Left hindlimb (tissue), 1 donor: ENCODE measurements at regions not wholly inside any gene's neighbourhood (a gene's known extent, or its start where the extent isn't known, plus 50 kb on each side); places are given as distances from the start of the nearest gene placed in this dataset.
"Not testable (repeated sequence)": the region's sequence is repeated elsewhere in the genome, so short reads cannot be mapped to it uniquely, and the experiment has no call there.

Experiments
- DNase-seq: peaks from one replicate; pipeline ENCODE4 v3.0.0-alpha.2; 2018

- no peak for DNase-seq
These were observed 158.3 kb upstream of the AADAT start for GRCh38 chr4:170248029-170248428.

GRCh38 chr4:170247596-170247995, 157.8 kb upstream of the AADAT start:
- no peak for DNase-seq

DNA sequence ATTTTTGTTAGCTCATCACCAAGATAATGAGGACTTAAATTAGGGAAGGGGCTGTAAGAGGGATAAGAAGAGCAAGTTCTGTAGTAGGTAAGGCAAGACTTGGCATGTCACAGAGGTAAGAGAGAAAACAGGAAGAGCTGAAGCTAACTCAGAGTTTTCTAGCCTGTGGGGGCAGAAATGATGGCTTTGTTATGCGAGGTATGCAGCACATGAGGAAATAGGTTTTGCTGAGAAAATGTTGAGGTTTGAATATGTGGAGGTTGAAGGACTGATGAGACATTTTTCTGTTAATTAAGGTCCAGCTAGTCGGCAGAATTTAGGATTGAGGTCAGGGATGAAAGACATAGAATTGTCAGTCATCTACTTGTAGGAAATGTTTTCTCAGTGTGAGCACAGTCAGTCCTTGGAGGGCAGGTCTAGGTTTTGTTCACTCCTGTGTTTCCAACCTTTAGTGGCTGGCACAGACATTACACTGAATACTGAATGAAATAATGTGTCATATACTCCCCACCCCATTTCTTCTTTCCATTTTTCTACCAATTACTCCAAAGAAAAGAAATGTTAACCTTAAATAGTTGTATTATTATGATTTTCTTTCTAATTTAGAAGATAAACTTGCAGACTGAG, 154.0 kb upstream of the AADAT start:
- DNase-seq: no peak

DNA sequence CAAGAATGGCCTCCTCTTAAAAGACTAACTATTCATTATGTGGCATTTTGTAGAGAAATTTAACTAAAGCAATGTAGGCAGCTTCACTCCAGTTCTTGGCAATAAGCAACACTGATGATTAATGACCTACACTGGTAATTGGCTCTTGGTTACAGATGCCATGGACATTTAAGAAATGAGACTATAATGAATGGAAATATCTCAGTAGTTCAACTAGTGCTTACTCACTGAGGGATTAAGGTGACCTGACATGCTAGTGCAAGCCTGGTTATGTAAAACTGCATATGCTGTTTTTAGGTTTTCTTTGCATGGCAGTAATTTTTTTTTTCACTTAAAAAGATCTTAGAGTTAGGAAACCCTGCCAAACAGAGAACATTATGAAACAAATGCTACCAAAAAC, 152.7 kb upstream of the AADAT start:
- DNase-seq: no peak

DNA sequence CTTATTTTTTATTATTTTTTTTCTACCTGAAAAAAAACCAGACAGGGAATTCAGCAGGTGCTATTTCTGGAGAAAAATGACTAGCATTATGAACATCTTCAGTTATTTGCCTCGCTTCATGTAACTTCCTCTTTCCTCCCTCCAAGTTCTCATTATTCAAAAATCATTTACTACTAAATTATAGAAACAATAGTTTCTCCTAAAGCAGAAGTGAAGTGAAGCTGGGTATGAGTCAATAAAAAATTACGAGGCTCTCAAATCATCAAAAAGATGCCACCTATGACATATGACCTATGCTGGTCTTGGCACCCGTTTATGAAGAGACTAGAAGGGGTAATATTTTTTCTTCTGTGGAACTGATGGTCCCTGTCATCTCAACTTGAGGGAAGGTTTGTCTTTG, 145.0 kb upstream of the AADAT start:
- no peak for DNase-seq

DNA sequence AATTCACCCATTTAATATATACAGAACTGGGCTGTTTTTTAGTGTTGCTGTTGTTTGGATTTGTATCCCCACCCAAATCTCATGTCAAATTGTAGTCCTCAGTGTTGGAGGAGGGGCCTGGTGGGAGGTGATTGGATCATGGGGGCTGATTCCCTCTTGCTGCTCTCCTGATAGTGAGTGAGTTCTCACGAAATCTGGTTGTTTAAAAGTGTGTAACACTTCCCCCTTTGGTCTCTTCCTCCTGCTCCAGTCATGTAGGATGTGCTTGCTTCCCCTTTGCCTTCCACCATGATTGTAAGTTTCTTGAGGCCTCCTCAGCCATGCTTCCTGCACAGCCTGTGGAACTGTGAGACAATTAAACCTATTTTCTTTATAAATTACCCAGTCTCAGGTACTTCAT, 141.6 kb upstream of the AADAT start:
- no peak for DNase-seq

DNA sequence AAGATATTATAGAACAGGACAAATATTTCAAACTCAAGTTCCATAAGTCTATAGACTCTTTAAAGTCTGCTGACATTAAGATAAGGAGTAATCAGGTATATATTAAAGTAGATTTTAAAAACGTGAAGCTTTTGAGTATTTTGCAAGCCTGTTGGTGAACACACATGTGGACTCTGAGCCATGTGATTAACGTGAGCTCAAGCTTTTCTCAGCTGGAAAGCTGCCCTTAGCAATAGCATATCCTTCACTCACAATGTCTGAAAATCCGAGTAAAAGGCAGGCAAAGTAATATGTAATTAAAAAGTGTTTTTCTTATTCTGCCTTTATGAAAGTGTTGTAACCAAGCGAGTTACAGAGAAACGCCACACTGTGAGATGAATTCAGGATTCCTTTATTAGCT, 140.5 kb upstream of the AADAT start:
- no peak for DNase-seq

DNA sequence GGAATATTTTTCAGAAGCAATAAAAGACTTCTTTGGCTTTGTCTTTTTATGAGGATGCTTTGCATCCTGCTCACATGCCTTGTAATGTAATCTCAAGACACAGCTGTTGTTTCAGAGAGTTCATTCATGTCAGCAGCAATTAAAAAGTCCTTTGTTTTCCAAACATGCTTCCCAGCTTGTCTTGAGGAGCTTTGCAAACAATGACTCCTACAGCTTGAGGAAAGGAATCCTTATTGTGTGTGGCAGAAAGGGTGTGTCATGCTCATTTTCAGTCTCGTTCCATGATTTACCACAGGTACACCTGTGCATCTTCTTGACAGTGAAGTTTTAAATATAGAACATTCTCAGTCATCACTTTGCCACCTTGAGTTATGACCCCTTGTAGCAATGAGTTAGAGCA, 139.2 kb upstream of the AADAT start:
- DNase-seq: no peak

DNA sequence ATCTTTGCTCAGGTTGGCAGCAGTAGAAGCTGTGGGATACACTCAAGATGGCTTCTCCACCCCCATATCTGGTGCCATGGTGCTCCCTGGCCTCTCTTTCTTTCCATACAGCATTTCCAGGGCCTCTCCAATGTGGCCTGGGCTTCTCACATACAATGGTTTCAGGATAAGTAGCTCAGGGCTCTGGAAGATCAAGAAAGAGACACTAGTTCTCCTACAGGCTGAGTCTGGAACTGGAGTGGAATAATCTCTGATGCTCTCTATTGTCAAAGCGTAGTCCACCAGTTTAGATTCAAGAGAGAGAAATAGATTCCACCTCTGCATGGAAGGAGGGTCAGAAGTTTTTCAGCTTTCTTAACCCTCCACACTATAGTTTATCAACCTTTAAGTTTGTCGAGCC, 138.2 kb upstream of the AADAT start:
- no peak for DNase-seq

DNA sequence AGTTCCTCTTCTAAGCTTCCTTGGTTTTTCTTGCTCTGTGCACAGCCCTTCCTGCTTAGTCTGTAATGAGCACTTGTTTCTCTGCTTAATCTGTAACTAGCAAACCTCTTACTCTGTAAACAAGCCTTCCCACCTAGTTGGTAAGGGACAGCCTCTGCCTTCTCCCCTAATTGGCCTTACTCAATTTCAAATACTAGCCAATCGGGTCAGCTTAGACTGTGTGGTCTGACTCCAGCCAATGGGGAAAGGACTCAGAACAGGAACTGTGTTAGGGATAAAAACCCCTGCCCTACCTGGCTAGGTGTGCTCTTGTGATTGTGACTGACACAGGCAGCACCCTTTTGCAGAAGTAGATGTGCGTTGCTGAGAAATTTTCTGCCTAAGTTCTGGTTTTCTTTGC, 136.5 kb upstream of the AADAT start:
- DNase-seq: no peak

GRCh38 chr4:170214731-170215130, 125.0 kb upstream of the AADAT start:
- DNase-seq: no peak

DNA sequence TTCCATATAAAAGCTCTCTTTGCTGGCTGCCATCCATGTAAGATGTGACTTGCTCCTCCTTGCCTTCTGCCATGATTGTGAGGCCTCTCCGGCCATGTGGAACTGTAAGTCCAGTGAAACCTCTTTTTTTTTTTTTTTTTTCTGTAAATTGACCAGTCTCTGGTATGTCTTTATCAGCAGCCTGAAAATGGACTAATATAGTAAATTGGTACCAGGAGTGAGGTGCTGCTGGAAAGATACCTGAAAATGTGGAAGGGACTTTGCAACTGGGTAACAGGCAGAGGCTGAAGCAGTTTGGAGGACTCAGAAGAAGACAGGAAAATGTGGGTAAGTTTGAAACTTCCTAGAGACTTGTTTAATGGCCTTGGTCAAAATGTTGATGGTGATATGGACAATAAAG, 124.3 kb upstream of the AADAT start:
- no peak for DNase-seq

GRCh38 chr4:170202721-170203120, 113.0 kb upstream of the AADAT start:
- no peak for DNase-seq

- DNase-seq: no peak
These were observed 109.0 kb upstream of the AADAT start for GRCh38 chr4:170198747-170199146.

DNA sequence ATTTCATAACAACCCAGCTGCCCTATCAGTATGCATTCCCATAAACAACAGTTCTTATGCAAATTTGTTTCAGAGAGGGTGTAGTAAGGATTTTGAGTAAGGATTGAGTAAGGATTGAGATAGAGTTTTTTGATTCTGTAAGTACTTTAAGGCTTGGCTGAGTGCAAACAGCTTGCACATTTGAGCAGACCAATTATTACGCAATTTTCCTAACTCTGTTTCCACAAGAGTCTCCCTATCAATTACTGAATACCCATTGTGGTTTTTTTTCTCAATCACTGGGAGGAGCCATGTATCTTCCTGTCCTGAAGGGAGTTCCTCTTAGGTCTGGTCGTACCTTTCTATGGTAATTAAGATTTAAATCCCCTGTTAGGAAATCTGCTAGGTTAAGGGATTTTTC, 105.0 kb upstream of the AADAT start:
- not testable (repeated sequence) for DNase-seq

GRCh38 chr4:170193496-170193895, 103.7 kb upstream of the AADAT start:
- no peak for DNase-seq

DNA sequence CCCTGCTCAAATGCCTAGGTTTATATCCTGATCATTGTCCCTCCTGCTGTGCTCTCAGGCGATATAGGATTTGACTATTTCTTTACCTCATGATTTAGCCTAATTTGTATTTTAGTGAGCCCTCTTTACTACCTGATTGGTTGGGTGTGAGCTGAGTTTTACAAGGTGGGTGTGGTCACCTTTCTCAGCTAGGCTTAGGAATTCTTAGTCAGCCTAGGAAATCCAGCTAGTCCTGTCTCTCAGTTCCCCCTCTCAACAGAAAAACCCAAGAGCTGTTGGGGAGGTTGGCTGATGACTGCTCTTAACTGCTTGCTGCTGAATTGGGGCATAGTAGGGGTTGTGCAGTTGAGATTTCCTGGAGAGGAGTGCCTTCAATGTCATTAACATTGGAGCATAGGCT, 100.5 kb upstream of the AADAT start:
- DNase-seq: no peak

DNA sequence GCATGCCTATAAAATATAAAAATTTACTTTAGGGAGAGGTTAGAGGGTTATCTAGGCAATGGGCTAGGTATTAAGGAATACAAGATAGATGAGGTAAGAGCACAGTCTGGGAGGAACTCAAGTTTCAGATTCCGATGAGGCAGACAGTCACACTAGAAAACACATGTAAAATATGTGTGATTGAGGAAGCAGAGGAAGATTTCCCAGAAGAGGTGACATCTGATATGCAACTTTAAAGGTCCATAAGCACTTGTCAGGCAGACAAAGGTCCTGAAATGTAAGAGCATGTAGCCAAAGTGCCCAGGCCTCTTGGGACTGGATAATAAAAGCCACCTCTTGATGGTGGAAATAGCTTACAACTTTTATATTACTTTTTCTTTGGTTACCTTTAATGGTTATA, 81.1 kb upstream of the AADAT start:
- no peak for DNase-seq

DNA sequence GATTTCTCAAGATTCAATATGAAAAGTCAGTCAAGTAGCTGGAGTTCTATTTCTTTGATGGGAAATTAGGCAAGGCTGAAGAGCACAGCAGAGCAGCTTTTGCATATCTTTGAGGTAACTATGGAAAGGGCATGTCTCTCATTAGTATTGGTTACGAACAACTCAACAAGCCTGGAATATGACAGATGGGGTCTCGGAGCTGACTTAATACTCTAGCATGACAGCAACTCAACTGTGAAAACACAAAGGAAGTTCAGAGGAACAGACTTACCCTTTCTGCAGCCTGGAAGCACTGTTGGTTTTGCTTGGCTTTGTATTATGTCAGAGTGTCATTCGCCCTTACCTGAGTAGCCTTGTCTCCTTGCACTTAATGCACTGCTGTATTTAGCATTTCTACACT, 79.9 kb upstream of the AADAT start:
- no peak for DNase-seq

GRCh38 chr4:170167678-170168077, 77.9 kb upstream of the AADAT start:
- no peak for DNase-seq

- DNase-seq: not testable (repeated sequence)
These were observed 76.4 kb upstream of the AADAT start for GRCh38 chr4:170166193-170166592.

- DNase-seq: no peak
These were observed 72.7 kb upstream of the AADAT start for GRCh38 chr4:170162416-170162815.

GRCh38 chr4:170157670-170158069, 67.9 kb upstream of the AADAT start:
- no peak for DNase-seq

DNA sequence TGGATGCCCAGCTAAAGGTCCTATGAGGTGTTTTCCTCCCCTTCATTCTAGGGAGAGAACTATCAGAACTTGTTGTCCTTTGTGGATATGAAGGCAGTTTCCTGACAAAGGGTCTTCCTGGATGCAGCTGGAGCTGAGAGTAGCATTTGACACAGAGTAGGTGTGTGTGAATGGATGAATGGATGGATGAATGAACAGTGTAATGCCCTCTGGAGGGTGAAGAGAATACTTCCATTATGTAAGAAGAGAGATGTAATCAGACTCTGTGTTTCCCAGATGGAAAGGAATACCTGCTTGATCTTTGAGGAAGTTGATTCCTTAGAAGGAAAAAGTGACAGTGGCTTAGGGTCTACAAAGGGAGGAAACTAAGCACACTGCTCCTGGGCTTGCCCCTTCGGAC, 55.4 kb upstream of the AADAT start:
- no peak for DNase-seq

GRCh38 chr4:170139764-170140163, 50.0 kb upstream of the AADAT start:
- no peak for DNase-seq
